ENCODE measurements at regions not wholly inside any gene's neighbourhood (a gene's known extent, or its start where the extent isn't known, plus 50 kb on each side); places are given as distances from the start of the nearest gene placed in this dataset.

DNA sequence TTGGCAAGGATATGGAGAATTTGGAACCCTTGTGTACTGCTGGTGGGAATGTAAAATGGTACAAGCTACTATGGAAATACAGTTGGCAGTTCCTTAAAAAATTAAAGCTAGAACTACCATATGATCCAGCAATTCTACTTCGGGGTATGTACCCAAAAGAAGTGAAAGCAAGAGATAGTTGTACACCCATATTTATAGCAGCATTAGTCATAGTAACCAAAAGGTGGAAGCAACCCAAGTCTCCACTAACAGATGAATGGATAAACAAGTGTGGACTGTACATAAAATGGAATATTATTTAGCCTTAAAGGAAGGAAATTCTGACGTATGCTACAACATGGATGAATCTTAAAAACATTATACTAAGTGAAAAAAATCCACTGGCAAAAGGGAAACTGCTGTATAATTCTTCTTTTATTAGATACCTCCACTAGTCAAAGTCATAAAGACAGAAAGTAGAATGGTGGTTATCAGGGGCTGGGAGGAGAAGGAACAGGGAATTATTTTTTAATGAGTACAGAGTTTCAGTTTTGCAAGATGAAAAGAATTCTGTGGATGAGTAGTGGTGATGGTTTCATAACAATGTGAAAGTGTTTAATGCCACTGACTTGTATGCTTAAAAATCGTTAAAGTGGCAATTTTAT lies 141.6 kb downstream of the RXFP2 start:
- TF ChIP-seq CTCF (IDR thresholded peaks at IDR 0.05; ENCODE audit: low read depth, low read length, missing control alignments) = no peak
- no peak overlapping the region for H3K4me3 ChIP-seq (ENCODE audit: low read depth, low read length)
- no peak for DNase-seq (ENCODE audit: low read depth)

- no peak for DNase-seq (ENCODE audit: low read depth)
- no peak overlapping the region for H3K4me3 ChIP-seq (ENCODE audit: low read depth, low read length)
- no peak for TF ChIP-seq CTCF (IDR thresholded peaks at IDR 0.05; ENCODE audit: low read depth, low read length, missing control alignments)
Measured at GRCh38 chr13:31881495-31881882, 142.2 kb downstream of the RXFP2 start.

GRCh38 chr13:31882794-31883193 lies 143.5 kb downstream of the RXFP2 start:
- H3K4me3 ChIP-seq (ENCODE audit: low read depth, low read length) = no peak overlapping the region
- no peak for DNase-seq (ENCODE audit: low read depth)
- TF ChIP-seq CTCF (IDR thresholded peaks at IDR 0.05; ENCODE audit: low read depth, low read length, missing control alignments) = no peak

GRCh38 chr13:31884556-31884955 lies 145.2 kb downstream of the RXFP2 start:
- no peak overlapping the region for H3K4me3 ChIP-seq (ENCODE audit: low read depth, low read length)
- TF ChIP-seq CTCF (IDR thresholded peaks at IDR 0.05; ENCODE audit: low read depth, low read length, missing control alignments) = no peak
- no peak for DNase-seq (ENCODE audit: low read depth)

DNA sequence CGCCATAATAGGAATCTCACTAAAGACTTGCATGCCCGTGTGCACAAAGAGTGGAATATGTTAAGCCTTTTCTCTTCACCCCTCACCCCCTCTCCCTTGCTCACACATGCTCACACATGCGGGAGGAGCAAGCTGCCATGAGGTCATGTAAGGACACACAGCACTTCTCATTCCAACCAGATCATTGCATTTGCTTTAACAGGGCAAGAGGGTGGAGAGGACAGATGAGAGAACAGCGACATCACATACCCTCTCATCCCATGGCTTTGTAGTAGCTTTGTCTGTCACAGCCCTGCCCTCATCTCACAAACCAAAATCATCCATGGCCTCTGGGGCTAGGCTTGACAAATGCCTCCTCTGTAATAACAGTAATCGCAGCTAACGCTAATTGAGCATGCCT lies 145.6 kb upstream of the FRY start:
- TF ChIP-seq CTCF (IDR thresholded peaks at IDR 0.05; ENCODE audit: low read depth, low read length, missing control alignments) = no peak
- no peak for DNase-seq (ENCODE audit: low read depth)
- no peak overlapping the region for H3K4me3 ChIP-seq (ENCODE audit: low read depth, low read length)

DNA sequence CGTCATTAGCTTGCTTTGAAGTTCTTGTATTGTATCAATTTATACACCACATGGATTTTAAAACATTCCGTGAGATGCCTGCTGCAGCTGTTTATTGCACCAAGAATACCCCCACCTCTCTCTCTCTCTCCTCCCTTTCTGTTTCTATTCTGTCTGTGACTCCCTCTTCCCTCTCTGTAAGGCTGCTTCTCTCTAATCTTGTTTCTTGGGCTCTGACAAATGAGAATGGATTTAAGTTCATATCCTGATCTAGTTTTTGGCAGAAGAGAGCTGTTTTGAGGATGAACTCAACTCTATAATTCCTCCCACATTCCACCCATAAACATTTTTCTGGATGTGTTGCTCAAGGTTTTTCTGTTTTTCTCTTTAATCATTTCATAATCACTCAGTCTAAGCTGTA lies 144.3 kb upstream of the FRY start:
- no peak for DNase-seq (ENCODE audit: low read depth)
- H3K4me3 ChIP-seq (ENCODE audit: low read depth, low read length) = no peak overlapping the region
- no peak for TF ChIP-seq CTCF (IDR thresholded peaks at IDR 0.05; ENCODE audit: low read depth, low read length, missing control alignments)

DNA sequence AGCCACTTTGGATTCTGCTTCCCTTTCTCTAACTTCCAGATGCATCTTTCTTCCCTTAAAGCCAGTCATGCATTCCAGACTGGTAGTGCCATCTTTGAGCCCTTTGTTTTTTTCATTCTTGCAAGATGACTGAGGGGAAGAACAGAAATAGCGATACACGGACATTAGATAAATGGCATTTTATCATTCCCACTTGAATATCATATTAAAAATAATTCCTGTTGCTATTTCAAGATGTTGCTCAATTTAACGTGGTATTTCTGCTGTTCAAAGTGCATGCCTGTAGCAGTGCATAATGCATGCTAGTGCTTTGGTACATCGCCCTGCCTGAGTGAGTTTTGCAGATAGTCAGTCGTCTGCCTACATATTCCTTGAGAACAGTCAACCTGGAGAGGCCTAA lies 140.6 kb upstream of the FRY start:
- no peak overlapping the region for H3K4me3 ChIP-seq (ENCODE audit: low read depth, low read length)
- TF ChIP-seq CTCF (IDR thresholded peaks at IDR 0.05; ENCODE audit: low read depth, low read length, missing control alignments) = no peak
- no peak for DNase-seq (ENCODE audit: low read depth)
